ENCODE measurements at regions not wholly inside any gene's neighbourhood (a gene's known extent, or its start where the extent isn't known, plus 50 kb on each side); places are given as distances from the start of the nearest gene placed in this dataset.

DNA sequence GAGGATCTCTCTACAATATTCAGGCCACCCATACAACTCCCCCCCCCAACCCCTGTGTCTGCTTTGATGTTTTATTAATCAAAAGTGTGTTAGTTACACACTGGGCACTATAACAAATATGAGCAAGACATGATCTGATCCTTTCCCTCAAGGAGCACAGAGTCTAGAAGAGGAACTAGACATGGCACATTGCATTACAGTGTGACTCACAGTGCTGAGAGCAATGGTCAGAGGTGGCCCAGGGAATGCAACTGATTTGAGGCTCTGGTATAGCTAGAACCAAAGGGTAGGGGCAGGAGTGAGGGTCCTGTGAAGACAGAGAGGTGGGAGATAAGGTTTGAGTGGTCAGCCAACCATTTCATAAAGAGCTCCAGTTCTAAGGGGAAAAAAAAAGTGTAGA, 539.2 kb downstream of the ACTL7B start:
- DNase-seq = no peak

DNA sequence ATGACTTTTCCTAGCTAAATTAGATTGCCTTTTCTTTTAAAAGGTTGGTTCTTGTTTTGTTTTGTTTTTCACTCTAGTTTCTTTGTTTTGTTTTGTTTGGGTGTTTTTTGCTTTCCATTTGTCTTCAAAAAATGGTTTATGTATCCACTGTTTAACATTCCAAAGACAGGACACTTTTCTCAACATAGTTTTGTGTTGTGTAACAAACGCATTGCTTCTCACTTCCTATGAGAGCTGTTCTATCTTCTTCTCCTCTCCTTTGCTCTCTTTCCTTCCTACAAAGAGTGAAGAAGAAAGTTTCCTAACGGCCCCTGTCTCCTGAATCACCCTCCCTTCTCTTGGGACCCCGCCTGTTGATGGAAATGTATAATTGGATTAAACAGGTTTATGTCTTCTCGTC, 539.7 kb downstream of the ACTL7B start:
- no peak for DNase-seq

DNA sequence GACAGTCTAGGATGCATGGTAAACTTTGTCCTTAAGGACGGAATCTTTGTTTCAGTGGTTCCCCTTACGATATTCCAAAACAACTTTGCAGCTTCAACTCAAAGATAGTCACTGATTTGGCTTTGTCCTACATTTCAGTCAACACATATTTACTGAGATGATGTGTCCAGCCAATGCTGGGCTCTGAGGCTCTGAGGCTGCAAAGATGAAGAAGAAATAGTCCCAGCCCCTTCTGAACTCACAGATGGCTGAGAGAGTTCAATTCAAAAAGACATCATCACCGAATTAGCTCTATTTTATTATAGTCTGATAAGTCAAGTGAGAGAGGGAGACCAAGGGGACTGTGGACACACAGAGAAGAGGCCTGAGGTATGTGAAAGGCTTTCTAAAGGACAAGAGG, 544.0 kb downstream of the ACTL7B start:
- DNase-seq = no peak

DNA sequence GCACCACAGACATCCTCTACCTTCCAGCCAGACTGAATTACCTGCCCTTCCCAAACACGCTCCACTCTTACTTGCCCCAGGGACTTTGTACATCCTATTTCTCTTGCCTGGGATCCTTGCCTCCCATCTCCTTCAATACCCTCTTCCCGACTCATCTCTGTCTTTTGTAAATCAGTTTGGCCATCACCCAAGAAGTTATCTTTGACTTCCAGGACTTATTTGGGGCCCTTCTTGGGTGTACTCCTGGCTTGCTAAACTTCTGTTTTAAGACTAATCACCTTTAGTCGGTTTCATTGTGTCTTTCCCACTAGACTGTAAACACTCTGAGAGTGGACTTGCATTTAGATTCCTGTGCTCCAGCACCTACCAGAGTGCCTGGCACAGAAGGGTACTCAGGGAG, 545.6 kb downstream of the ACTL7B start:
- DNase-seq = no peak

DNA sequence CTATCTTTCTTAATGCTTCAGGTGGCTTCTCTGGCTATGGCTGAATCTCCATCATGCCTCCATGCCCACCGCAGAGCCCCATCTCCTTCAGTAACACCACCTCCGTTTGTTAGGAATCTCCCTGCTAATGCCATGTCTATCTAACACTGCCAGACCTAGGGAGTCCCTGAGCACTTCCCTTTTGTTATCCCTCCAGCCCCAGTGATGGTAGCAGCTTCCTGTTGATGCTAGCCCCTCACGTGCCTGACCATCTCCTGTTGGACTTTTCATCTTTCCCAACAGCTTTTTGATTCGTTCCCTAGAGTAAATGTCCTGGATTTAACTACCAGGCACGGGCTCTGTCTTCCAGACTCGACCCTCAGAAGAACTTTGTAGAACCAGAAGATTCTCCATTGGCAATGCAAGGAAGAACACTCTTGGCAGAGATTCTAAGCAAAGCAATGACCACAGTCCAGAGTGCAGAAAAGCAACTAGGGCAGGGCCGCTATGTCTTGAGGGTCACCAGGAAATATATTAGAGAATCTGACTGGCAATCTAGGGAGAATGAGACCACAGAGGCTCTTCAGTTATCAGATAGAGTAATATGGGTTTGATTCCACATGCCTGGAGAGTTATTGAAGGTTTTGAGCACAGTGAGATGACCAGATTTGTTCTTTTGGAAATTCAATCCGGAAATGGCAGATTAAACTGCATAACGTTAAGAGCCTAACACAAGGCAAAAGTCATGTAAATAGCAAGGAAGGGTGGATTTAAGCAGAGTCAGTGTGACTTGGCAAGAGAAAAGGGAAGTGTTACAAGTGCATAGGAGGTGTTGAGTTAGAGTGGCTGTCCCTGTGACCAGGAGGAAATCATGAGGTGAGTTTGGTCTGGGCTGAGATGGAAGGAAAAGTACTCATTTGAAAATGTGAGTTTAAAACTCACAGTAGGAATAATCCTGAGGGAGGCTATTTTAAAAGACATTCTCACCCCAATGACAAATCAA, 555.2 kb downstream of the ACTL7B start:
- no peak for DNase-seq

DNA sequence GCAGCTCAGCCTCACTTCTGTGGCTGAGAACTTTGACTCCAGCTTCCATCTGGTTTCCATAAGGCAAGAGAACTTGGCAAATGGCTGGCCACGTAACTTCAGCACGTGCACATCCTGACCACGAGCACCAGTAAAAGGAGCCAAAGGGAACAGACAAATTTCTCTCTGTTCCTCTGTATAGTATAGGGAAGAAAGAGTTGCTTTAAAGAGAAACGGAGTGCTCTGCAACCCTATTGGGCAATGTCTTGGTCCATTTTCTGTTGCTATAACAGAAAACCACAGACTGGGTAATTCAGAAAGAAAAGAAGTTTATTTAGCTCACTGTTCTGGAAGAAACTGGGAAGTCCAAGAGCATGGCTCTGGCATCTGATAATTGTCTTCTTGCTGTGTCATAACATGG, 558.7 kb downstream of the ACTL7B start:
- no peak for DNase-seq

DNA sequence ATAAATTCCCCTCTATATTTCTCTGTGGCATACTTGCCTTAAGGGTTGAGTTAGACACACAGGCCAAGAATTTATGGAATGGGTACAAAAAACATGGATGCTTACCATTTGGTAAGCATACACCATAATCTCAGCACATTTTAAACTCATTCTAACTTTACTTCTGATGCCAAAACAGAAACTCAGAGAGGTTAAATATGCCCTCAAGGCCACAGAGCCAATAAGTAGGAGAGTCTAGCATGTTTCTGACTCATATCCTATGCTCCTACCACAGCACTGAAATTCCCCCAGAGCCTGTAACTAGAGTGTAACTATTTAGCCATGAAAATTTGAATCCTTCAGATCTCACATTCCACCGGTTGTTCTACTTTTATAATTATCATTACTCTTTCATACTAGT, 559.7 kb downstream of the ACTL7B start:
- no peak for DNase-seq

DNA sequence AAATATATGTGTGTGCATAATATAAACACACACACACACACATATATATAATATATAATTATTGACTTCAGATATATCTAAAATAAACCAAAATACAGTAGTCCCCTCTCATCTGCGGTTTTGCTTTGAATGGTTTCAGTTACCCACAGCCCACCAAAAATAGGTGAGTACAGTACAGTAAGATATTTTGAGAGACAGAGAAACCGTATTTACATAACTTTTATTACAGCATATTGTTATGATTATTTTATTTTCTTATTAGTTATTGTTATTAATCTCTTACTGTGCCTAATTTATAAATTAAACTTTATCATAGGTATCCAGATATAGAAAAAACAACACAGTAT, 564.2 kb downstream of the ACTL7B start:
- no peak for DNase-seq

DNA sequence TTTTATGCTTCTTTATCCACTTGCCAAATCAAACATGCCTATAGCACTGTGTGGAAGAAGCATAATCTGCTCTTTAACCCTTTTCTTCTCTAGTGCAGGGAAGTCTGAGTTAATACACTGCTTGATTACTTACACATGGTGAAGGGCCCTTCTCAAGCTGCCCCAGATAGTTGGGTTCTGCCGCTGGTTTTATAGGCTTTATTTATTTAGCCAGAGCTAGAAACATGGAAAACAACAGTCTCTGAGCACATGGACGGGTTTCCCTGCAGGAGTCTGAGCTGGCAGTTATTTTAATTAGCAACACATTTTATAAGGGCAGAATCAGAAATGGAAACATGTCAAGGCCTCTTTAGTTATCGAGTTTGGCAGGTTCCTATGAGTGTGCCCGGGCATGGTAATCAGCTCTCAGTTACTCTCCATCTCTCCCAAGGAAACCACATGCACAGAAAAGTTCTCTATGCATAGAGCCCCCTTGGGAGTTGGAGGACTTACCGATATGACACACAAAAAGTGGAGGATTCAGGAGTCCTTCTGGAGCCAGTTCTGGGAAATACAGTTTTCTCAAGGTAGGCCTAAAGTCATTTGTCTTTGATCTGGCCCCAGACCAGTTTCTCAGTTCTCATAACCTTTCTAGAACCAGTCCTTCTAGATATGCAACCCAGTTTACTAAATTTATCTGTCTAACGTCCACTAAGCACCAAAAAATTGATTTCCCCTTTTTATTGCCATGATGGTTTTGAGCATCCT, 564.8 kb downstream of the ACTL7B start:
- DNase-seq = no peak

DNA sequence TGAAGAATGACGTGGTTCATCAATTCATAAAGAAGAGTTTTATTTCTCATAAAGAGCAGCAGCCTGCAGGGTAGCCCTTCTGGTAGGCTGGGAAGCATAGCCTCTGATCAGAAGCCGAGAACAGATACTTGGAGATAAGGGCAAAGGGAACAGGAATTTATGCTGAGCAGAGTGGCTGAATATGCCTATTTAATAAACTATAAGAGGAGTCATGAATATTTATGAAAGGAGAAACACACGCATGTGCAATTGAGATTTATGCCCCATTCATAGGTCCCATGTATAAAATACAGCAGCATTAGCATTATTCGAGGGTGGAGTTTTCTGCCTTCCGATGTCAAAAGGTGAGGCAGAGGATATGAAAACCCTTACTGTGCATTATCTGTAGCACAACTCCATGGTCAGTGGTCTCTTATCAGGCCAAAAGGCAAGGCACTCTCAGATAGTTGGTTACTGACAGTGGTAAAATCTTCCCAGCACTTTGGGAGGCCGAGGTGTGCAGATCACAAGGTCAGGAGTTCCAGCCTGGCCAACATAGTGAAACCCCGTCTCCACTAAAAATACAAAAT, 569.1 kb downstream of the ACTL7B start:
- no peak for DNase-seq

DNA sequence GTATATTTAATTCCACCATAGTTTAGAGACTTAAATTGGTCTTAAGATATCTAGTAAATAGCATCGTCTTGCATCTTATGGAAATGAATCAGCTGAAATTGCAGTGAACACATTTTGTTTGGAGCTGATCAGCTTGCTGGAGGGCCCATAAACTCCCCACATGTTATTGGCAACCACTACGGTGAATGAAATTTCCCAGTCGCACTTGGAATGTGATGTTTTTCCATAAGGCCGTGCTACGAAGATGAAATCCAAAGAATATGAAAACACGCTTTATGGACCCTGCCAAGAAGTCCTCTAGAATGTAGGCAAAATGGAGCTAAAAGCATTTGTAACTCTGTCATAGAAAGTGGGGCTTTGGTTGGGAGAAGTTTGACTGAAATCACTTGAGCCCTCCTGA, 572.1 kb downstream of the ACTL7B start:
- no peak for DNase-seq

DNA sequence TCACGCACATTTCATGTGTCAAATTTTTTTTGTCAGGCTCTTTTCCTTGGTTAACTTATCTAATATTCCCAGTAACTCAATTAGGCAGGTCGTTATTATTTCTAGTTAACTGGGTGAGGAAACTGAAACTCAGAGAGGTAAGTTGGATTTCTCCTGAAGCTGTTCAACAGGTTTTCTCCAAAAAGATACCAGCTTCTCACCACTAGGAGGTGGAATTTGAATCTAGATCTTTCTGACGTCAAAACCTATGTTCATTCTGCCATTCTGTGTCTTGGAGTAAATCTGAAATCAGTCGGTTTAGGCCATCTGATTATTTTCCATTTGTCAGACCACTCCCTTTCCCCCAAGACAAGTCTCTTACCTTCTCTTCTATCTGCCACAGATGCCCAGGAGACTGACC, 572.9 kb downstream of the ACTL7B start:
- DNase-seq = no peak

DNA sequence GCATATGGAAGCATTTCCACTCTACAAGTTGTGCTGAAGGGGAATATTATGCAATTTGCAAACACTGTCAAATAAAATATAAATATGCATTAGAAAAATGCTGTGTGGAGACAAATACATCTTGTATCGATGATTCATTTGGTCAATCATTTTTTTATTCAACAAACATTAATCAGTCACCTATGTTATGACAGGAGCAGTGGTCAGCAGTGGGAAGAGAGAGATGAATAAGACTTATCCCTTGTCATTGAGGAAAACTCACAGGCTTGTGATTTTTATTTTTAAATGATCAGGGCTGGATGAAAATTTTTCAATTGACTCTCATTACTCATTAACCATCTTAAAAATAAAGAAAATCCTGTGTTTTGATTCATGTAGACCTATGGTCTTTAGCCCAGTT, 574.1 kb downstream of the ACTL7B start:
- no peak for DNase-seq

DNA sequence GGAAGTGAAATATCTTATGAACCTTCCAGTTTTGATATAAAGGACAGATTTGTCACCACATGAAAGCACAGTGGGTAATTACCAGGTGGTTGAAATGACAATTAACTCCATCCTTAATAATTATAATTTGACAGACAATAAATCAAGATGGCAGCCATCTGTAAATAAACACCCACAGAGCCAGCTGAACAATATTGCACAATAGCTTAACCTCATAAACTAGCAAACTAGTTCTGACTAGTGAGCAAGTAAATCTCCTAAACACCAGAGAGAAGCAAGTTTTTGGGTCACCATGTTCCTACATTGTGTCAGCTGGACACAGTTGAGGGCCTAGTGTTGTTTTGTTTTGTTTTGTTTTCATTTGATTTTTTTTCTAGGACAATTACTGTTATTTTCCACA, 577.4 kb downstream of the ACTL7B start:
- DNase-seq = no peak

DNA sequence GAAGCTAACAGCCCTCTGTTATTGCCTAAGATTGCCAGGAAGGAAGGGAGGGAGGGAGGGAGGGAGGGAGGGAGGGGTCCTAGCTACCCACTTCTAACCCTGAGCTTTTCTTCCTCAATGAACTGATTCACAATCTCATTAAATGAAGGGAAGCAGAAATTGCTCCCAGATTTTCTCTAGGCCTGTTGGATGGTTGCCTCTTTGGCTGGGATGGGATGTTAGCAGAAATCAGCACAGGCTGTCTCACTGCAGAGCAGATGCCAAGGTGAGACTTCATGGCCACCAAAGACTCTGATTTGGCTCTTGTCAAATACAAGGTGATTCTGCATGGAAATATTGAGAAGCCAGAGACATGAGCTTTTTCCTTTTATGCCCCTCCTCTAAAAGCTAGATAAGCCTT, 578.6 kb downstream of the ACTL7B start:
- DNase-seq = no peak

DNA sequence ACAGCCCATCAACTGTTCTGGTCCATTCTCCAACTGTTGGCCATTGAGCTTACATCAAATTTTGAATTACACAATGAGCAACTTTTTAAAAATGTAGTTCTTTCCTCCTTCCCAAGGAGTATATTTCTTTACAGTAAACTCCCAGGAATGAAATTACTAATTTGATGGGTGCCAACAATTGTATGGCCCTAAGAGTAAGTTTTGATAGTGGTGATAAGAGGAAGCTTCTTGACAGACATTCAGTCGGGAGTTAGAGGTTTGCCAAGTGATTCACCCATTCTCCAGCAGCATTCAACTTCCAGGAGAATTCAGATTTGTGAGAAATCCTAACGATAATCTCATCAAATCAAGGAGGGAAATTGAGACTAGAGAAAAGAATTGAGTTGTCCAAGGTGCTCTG, 579.9 kb downstream of the ACTL7B start:
- no peak for DNase-seq

DNA sequence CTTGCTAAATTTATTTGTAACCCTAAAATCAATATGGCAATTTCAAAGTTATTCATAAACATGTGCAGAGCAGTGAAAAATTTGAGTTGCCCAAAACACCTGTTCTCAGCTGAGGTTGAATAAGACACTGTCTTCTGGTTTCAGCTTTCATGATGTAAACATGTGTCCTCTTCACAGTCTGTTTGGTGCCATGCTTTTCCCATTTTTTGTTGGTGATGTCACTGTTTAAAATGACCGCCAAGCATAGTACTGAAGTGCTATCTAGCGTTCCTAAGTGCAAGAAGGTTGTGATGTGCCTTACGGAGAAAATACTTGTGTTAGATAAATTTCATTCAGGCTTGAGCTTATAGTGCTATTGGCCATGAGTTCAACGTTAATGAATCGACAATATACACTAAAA, 580.8 kb downstream of the ACTL7B start:
- DNase-seq = no peak

DNA sequence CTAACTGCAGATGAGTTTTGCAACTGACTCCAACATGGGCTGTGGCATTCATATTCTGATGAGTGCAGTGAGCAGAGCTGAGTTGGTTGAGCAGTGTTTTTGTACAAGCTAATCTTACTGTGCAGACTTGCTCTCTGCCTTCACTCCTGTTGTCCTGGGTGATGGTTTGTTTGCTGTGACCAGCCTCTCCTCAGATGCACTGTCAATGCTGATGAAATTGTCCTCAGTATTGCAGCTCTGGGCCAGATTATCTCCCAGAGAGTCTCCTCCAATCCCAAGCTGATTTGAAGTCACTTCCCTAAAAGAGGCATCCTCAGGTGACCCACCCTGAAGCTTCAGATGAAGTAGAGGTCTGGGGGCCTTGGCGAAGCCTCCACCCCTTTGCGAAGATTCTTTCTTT, 581.8 kb downstream of the ACTL7B start:
- no peak for DNase-seq

DNA sequence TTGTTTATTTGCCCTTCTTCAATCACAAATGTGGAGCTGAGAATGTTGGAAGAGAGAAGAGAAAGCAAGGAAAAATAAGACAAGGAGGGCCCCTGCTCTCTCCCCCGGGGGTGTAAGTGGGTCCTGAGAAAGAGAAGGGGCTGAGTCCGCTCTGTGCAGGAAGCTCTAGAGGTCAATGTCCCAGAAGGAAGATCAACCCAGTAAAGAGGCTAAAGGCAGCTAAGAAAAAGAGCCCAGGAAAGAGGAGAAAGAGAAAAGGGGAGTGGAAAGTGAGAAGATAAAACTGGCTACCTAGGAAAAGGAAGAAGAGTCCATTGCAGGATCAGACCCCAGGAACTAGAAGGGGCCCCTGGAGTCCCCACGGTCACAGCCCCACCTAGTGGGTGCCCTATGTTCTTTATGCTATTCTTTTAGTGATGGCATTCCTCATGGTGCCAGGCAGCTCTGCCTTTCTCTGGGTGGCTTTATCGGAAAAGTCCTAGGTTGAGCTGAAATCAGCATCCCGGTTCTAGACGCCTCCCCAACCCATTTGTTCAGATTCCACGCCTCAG, 583.4 kb downstream of the ACTL7B start:
- no peak for DNase-seq

DNA sequence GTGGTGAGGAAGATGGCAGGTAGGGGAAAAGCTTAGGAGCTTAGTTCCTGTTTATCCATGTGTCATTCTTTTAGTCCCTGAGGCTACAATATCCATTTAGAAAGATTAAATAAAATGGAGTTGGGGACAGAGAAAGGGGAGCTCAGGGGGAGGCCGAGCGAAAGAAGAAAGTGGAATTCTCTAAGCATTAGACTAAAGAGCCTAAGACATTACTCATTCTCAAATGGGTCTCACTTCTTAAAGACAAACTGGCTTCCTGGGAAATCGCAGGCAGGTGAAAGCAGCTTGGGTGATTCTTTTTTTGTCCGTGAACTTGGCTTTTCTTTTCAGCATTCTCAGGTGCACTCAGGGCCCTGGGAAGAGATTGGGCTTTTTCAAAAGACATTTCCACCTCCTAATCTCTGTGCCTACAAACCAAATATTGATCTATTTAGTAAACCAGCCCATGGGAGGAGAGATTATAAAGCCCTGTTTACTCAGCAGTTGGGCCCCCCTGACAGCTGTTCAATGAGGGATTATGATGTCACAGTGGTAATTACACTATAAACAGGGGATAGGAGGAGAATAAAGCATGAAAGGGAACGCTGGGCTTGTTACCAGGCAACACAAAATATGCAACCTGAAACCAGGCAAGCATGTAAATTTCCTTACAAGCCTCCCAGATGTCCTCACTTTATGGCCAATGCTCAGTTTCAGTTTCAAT, 584.0 kb downstream of the ACTL7B start:
- no peak for DNase-seq

DNA sequence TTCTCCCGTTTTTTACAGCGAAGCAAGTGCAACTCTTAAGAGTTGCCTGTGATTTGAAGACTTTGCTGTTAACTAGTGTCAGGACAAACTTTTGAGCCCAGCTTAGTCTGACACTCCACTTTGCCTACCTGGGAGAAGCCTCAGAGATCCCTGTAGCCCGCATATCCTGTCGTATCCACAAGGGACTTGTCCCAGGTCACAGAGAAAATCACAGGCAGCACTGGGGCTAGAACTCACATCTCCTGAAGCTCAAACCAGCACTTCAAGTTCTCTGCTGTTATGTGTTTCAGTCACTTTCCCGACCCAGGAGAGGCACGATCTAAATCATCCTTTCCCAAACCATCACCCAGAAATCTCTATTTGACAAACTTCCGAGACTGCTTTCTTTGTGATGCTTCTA, 584.5 kb downstream of the ACTL7B start:
- DNase-seq = no peak

DNA sequence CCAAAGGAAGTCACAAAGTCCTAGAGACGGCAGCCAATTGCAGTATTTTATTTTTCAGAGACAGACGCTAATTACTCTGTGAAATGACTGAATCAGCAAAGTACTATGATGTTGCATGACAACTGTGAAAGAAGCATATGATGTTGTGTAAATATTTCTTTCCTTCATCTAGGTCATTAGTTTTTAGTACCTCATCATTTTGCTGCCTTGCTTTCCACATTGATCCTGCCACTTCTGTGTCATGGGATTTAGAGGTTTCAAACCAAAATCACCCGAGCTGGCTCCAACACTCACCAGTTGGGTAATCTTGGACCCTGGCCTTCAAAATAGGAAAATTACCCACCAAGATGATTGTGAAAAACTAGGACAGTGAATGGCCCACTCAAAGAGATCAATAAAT, 585.2 kb downstream of the ACTL7B start:
- DNase-seq = no peak

DNA sequence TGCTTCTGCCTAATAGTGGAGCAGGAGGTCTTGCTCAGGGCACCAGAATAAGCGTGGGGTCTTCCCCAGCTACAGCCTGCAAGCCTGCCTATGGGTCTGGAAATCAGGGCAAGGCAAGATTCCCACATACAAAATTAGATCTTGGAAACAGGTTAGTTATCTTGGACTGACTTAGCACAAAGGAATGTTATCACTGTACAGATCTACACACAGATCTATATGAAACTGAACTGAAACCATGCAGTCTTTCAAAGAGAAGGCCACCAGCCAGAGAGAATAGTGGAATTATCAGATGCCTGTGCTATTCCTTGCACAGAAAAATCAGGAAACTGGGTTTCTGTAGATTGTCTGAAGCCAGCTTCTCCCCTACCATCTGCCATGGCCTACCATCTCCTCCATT, 585.7 kb downstream of the ACTL7B start:
- no peak for DNase-seq
